Daoy (cell line): ENCODE measurements at regions not wholly inside any gene's neighbourhood (a gene's known extent, or its start where the extent isn't known, plus 50 kb on each side); places are given as distances from the start of the nearest gene placed in this dataset.
A peak's percentile ranks its signal among the peaks of the same experiment; 100 is the strongest.
"Not testable (repeated sequence)": the region's sequence is repeated elsewhere in the genome, so short reads cannot be mapped to it uniquely, and the experiment has no call there.

Source experiments
- DNase-seq: peaks from one replicate; pipeline ENCODE4 v3.0.0-alpha.2; 2015; ENCODE audit warnings: low read depth

- not testable (repeated sequence) for DNase-seq
Measured at GRCh38 chr10:121329631-121330030, 268.6 kb downstream of the FGFR2 start.

- no peak for DNase-seq
Measured at GRCh38 chr10:121330563-121330962, 267.7 kb downstream of the FGFR2 start.

- DNase-seq = no peak
Measured at GRCh38 chr10:121332353-121332752, 265.9 kb downstream of the FGFR2 start.

- DNase-seq = no peak
Measured at GRCh38 chr10:121332829-121333765, 265.1 kb downstream of the FGFR2 start.

- DNase-seq = no peak
Measured at GRCh38 chr10:121335386-121335925, 262.8 kb downstream of the FGFR2 start.

GRCh38 chr10:121337427-121337826 lies 260.8 kb downstream of the FGFR2 start:
- no peak for DNase-seq

- no peak for DNase-seq
Measured at GRCh38 chr10:121338206-121338980, 259.9 kb downstream of the FGFR2 start.

GRCh38 chr10:121339114-121339513 lies 259.1 kb downstream of the FGFR2 start:
- DNase-seq = no peak

GRCh38 chr10:121340271-121340831 lies 257.9 kb downstream of the FGFR2 start:
- no peak for DNase-seq

- DNase-seq = no peak
Measured at GRCh38 chr10:121351540-121351939, 246.7 kb downstream of the FGFR2 start.

- no peak for DNase-seq
Measured at GRCh38 chr10:121352231-121352855, 245.9 kb downstream of the FGFR2 start.

- no peak for DNase-seq
Measured at GRCh38 chr10:121355161-121355560, 243.1 kb downstream of the FGFR2 start.

GRCh38 chr10:121356183-121356582 lies 242.1 kb downstream of the FGFR2 start:
- no peak for DNase-seq

- no peak for DNase-seq
Measured at GRCh38 chr10:121357401-121357800, 240.8 kb downstream of the FGFR2 start.

GRCh38 chr10:121362026-121362425 lies 236.2 kb downstream of the FGFR2 start:
- no peak for DNase-seq

- DNase-seq = no peak
Measured at GRCh38 chr10:121365566-121365965, 232.7 kb downstream of the FGFR2 start.

- DNase-seq = no peak
Measured at GRCh38 chr10:121368347-121369025, 229.8 kb downstream of the FGFR2 start.

GRCh38 chr10:121369616-121370015 lies 228.6 kb downstream of the FGFR2 start:
- no peak for DNase-seq

GRCh38 chr10:121371836-121372235 lies 226.4 kb downstream of the FGFR2 start:
- no peak for DNase-seq

GRCh38 chr10:121373411-121373810 lies 224.8 kb downstream of the FGFR2 start:
- DNase-seq = peak; percentile 21

GRCh38 chr10:121374121-121374520 lies 224.1 kb downstream of the FGFR2 start:
- no peak for DNase-seq
